Stimulated activated CD8-positive, alpha-beta memory T cell treated with anti-CD3 and anti-CD28 coated beads, Interleukin-4, amount 100 ng/mL, for 24 hours (primary cell): ENCODE measurements at regions not wholly inside any gene's neighbourhood (a gene's known extent, or its start where the extent isn't known, plus 50 kb on each side); places are given as distances from the start of the nearest gene placed in this dataset.

ENCODE experiments used
- DNase-seq: peaks from one replicate; pipeline ENCODE4 v3.0.0-alpha.2; 2020; ENCODE audit warnings: low read depth

DNA sequence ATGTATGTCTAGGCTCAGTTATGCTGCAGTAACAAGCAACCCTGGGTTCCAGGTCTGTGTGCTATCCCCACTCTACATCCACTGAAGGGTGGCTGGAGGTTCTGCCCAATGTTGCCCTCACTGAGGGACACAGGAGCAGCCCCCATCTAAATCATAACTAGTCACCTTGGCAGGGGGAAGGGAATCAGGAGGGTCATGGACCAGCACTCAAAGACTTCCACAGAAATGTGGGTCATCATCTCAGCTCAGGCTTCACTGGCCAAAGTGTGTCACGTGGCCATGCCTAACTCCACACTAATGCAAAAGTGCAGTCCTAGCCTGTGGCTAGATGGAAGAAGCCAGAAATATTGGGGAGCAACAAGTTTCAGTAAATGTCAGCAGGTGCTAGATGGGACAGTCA lies 137.3 kb upstream of the ZNF507 start:
- DNase-seq: no peak

DNA sequence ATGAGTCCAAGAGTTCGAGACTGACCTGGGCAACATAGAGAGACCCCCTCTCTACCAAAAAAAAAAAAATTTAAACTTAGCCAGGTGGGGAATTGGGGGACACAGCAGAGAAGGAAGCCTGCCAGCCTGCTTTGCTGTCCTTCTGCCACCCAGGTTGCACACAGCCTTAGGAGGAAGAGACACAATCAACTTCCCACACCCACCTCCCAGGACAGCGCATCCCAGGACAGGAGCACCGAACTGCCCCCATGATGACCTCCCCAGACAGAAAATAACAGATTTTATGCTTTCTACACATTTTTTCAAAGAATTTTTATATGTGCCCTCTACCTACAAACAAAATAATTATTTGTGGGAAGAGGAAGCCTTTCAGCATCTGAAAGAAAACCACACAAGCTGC lies 126.0 kb upstream of the ZNF507 start:
- no peak for DNase-seq

DNA sequence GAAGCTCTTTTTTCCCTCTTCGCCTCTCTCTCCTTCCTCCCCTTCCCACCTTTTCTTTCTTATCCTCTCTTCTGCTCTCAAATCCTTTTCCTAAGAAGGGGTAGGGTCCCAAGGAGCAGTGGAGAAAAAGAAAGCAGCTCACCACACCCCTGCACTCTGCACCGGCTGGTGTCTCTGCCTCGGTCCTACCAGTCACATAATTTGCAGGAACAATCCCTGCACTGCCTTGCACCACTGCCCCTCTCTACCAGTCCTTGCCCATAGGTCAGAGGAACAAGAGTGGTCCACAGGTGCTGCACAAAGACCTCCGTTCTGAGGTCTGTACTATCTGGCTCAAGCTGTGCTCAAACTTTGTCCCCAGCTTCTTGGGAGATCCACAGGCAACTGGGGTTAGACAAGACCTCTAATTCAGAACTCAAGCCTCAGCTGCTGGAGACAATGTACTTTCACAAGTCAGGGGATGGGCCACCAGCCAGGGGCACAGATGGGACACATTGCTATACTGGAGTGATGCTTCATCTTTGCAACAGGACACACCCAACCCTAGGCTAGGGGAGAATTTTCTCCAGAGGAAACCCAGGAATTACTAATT lies 125.4 kb upstream of the ZNF507 start:
- no peak for DNase-seq

GRCh38 chr19:32220951-32221350 lies 124.5 kb upstream of the ZNF507 start:
- no peak for DNase-seq

GRCh38 chr19:32222556-32222955 lies 122.9 kb upstream of the ZNF507 start:
- DNase-seq: no peak

- DNase-seq: no peak
These were observed 122.3 kb upstream of the ZNF507 start for GRCh38 chr19:32223106-32223505.

DNA sequence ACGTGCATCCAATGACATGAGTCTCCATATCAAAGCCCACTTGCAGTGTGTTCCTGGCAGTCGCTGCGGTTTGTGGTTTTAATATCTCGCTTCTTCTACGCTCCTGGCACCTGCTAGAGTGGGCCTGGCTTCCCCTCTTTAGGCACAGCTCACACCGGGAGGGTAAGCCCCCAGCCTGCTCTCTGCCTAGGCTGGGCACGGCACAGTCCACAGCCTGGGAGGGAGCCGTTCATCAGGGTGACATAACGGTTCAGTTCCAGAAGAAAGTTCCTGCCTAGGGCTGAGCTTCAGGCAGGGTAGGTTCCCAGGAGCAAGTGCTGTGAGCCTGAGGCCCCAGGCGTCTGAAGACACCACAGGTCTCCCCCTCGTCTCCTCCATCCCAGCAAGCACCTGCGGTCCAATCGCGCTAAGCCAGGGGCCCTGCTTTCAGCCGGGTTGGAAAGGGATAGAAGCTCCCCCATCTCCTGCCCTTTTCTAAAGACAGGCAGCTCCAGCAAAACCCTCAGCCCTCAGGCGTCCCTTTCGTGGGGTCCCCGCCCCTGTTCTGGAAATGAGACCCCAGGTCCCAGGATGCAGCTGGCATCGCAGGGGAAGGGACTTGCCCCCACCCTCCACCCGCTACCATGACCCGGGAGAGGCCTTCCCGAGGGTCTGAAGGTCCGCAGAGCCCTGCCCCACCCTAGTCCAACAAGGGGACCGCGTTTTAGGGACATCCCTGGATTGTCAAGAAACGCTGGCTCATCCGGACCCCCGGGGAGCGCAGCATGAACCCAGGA lies 121.6 kb upstream of the ZNF507 start:
- DNase-seq: no peak

GRCh38 chr19:32224371-32225244 lies 120.8 kb upstream of the ZNF507 start:
- DNase-seq: peak; percentile 42

GRCh38 chr19:32227561-32228165 lies 117.7 kb upstream of the ZNF507 start:
- DNase-seq: no peak

GRCh38 chr19:32230441-32230840 lies 115.0 kb upstream of the ZNF507 start:
- DNase-seq: no peak

DNA sequence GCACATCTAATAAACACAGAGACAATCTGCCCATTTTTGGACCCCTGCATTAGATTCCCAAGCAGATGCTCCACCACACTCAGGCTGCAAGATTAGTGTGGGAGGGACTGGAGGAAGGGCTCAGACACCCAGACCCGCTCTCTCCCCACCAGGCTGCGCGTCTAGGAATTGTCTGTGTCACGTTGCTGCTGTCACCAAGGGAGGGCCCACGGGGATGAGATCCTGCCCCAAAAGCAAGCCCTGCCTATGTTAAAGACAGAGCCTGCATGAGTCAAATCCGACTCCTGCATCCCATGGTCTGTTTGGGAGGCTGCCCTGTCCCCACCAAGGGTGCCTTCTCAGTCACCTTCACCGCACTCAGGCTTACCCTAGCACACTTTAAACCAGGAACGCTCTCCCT lies 114.4 kb upstream of the ZNF507 start:
- DNase-seq: no peak

- no peak for DNase-seq
These were observed 113.7 kb upstream of the ZNF507 start for GRCh38 chr19:32231691-32232090.

DNA sequence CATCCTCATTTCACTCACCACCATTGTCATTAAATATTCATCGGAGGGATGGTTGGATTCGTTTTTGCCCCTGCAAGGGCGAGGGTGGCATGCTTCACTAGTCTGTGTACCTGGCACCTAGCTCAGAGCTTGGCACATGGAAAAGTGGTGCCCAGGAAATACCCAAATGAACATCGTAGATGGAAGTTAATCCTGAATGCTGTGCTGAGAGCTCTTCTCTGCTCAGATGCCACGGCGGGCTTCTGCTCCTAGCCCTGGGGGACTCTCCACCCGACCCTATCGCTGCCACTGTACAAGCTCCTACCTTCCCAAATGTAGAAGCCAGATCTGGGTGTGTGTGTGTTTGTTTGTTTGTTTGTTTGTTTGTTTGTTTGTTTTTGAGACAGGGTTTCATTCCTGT lies 113.0 kb upstream of the ZNF507 start:
- DNase-seq: no peak

GRCh38 chr19:32233091-32233490 lies 112.3 kb upstream of the ZNF507 start:
- no peak for DNase-seq

DNA sequence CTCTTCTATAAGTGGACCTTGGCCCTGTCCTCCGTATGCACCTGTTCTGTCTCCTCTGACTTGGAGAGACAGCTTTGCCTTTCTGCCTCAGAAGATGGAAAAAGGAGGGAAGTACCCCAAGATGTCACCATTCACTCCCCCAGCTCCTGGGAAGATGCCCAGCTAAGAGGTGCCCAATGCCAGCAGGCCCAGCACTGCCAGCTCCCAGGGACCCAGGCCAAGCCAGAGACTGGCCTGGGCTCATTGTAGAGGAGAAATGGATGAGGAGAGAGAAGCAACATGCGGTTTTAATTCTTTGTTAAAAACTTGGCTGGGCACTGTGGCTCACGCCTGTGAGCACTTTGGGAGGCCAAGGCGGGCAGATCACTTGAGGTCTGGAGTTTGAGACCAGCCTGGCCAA lies 111.5 kb upstream of the ZNF507 start:
- no peak for DNase-seq

DNA sequence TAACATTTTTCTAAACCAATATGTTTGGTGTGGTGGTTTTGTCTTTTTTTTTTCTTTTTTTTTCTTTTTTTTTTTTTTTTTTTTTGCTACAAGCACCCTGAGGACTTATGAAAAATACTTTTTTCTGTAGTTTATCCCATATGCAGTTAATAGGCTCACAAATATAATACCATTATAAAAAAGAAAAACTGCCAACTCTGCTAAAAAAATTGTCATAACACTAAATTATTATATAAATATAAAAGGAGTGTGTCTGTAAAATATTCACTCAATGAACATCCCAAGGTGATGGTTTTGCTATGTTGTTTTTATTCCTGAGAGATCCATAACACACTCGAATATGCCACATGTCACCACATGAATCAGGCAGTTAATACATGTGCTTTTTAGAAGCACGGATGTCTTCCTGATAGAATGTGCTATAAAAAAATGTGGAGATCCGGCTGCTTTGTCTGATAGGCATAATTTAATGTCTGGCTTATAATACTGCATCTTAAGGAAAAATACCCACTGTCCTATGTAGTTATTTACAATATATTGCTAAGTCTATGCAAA lies 110.7 kb upstream of the ZNF507 start:
- DNase-seq: no peak

- no peak for DNase-seq
These were observed 107.3 kb upstream of the ZNF507 start for GRCh38 chr19:32238076-32238475.

- DNase-seq: no peak
These were observed 105.1 kb upstream of the ZNF507 start for GRCh38 chr19:32240316-32240715.

DNA sequence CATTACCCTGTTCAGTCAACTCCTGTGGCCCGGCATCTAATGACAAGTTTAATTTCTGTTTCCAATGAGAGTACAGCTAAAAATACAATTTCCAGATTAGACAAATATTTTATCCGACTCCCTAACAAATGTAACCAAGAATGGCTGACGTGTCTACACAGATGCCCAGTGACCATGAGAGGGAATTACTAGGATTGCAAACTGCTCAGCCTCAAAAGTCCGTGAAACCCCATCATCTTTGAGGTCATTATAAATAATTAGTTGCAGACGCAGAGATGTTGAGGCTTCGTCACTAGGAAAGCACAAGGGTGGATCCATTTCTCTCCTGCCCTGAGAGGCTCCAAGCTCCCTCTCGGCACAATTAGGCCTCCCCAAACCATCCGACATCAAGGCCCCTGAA lies 104.1 kb upstream of the ZNF507 start:
- DNase-seq: no peak

- DNase-seq: no peak
These were observed 103.3 kb upstream of the ZNF507 start for GRCh38 chr19:32241932-32242710.

DNA sequence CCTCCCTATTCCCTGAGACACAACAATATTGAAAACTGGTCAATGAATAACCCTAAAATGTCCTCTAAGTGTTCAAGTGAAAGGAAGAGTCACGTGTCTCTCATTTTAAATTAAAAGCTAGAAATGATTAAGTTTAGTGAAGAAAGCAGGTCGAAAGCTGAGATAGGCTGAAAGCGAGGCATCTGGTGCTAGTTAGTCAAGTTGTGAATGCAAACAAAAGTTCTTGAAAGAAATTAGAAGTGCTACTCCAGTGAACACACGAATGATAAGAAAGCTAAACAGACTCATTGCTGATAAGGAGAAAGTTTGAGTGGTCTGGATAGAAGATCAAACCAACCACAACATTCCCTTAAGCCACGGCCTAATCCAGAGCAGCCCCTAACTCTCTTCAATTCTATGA lies 99.4 kb upstream of the ZNF507 start:
- DNase-seq: no peak
